Keratinocyte (primary cell): ENCODE measurements at regions not wholly inside any gene's neighbourhood (a gene's known extent, or its start where the extent isn't known, plus 50 kb on each side); places are given as distances from the start of the nearest gene placed in this dataset.

Source experiments
- DNase-seq: peaks from one replicate; pipeline ENCODE4 v3.0.0-alpha.2; 2011; ENCODE audit warnings: low read depth, missing footprints, low spot score
- FAIRE-seq: peaks from 2 replicates; lab custom pipeline; 2011; peaks lifted over from hg19 to GRCh38; lab: Jason Lieb, UNC
- H2AFZ ChIP-seq: 2 replicates; pipeline ENCODE4 v1.6.0; 2012; ENCODE audit warnings: low read length, control low read depth, inconsistent platforms; ENCODE audit not compliant: control insufficient read depth
- H3K27ac ChIP-seq: 2 replicates; pipeline ENCODE4 v1.5.1; 2011; ENCODE audit warnings: low read length; ENCODE audit not compliant: control insufficient read depth, insufficient read depth
- H3K27me3 ChIP-seq: 3 replicates; pipeline ENCODE4 v1.6.0; 2011; ENCODE audit warnings: low read length; ENCODE audit not compliant: control insufficient read depth, insufficient read depth; ENCODE audit errors: extremely low read depth
- H3K36me3 ChIP-seq, 2 experiments: 2 replicates in 1 of 2; 3 replicates in 1 of 2; pipeline ENCODE4 v1.5.1; 2011; ENCODE audit warnings: low read length in 2 of 2, mild to moderate bottlenecking in 1 of 2; ENCODE audit not compliant: control insufficient read depth in 2 of 2, insufficient read depth in 2 of 2; ENCODE audit errors: extremely low read depth in 1 of 2
- H3K4me1 ChIP-seq: 3 replicates; pipeline ENCODE4 v1.5.1; 2011; ENCODE audit warnings: low read length; ENCODE audit not compliant: control insufficient read depth, insufficient read depth; ENCODE audit errors: extremely low read depth
- H3K4me2 ChIP-seq: 3 replicates; pipeline ENCODE4 v1.6.0; 2011; ENCODE audit warnings: low read depth, low read length; ENCODE audit not compliant: control insufficient read depth, insufficient read depth; ENCODE audit errors: extremely low read depth
- H3K4me3 ChIP-seq, 3 experiments: fragments of 200-600 bp in 1 of 3; sonication (generic) in 1 of 3; 2 replicates in 2 of 3; 3 replicates in 1 of 3; pipeline ENCODE4 v1.5.1; 2011 to 2016; ENCODE audit warnings: low read length in 3 of 3, mild to moderate bottlenecking in 3 of 3, control low read depth in 2 of 3, inconsistent platforms in 1 of 3, low read depth in 1 of 3, mixed read lengths in 1 of 3, mixed run types in 1 of 3, moderate library complexity in 1 of 3; ENCODE audit not compliant: control insufficient read depth in 2 of 3, insufficient read depth in 2 of 3; ENCODE audit errors: extremely low read depth in 1 of 3
- H3K79me2 ChIP-seq: 2 replicates; pipeline ENCODE4 v1.6.0; 2012; ENCODE audit warnings: low read length; ENCODE audit not compliant: control insufficient read depth, insufficient read depth
- H3K9ac ChIP-seq: 3 replicates; pipeline ENCODE4 v1.6.0; 2011; ENCODE audit warnings: low read length; ENCODE audit not compliant: control insufficient read depth, insufficient read depth; ENCODE audit errors: extremely low read depth
- H3K9me1 ChIP-seq: 3 replicates; pipeline ENCODE4 v1.6.0; 2011; ENCODE audit warnings: low read length; ENCODE audit not compliant: control insufficient read depth, insufficient read depth; ENCODE audit errors: extremely low read depth
- H3K9me3 ChIP-seq: 2 replicates; pipeline ENCODE4 v1.5.1; 2012; ENCODE audit warnings: low read depth, low read length; ENCODE audit not compliant: control insufficient read depth
- H4K20me1 ChIP-seq: 3 replicates; pipeline ENCODE4 v1.6.0; 2011; ENCODE audit warnings: low read length; ENCODE audit not compliant: control insufficient read depth, insufficient read depth; ENCODE audit errors: extremely low read depth
- EZH2 ChIP-seq: IDR thresholded peaks from one replicate; pipeline ENCODE4 v1.6.1; 2012; ENCODE audit warnings: inconsistent platforms, mild to moderate bottlenecking, low read length, moderate library complexity
- dilution Hi-C: fragments of 300-500 bp; cut with MboI; formaldehyde crosslinking; loops from one replicate; pipeline ENCODE4 v1.7.0; 2020; ENCODE audit warnings: low sequenced_read_pairs; ENCODE audit not compliant: extremely low pct_ligation_motif_present
- TF ChIP-seq, protein P1 (sequence below), 3 experiments: IDR thresholded peaks in 1 of 3; conservative IDR thresholded peaks in 1 of 3; optimal IDR thresholded peaks in 1 of 3; 2 replicates in 2 of 3; 3 replicates in 1 of 3; pipeline versions ENCODE3 to v1.5.1; 2011; ENCODE audit warnings: low read length in 3 of 3, mild to moderate bottlenecking in 3 of 3, moderate library complexity in 2 of 3, control low read depth in 1 of 3, inconsistent platforms in 1 of 3; ENCODE audit not compliant: insufficient read depth in 2 of 3; ENCODE audit errors: extremely low read depth in 1 of 3

DNA sequence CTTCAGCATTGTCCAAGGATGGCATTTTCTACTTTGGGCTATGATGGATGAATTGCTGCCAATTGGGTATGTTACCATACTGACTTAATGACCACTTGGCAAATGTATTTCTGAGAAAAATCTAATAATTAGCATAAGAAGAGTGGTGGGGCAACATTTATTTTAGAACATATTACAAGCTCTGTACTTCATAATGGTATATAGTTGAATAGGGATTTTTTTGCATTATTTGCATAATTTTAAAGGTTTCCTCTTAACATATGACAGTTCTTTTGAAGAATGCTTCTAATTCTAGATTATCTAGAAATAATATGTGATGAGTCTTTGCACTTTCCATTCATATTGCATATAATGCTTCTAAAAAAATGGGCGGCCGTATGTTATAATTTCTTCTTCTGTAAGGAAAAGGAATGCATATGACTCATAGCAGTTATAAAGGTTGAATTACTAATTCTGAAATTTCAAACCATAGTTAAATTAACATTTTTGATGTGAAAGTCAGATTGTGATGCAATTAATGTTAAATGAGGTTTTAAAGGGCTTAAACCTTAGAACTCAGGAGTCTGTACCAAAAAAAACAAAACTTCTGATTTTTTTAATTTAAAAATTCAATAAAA lies 1652.3 kb upstream of the SLC39A10 start:
- no peaks in the 10 kb centered on the region for H3K9me1 ChIP-seq
- H3K27me3 ChIP-seq, result no peaks in the 10 kb centered on the region
- FAIRE-seq, result no peak
- TF ChIP-seq, protein P1, sequence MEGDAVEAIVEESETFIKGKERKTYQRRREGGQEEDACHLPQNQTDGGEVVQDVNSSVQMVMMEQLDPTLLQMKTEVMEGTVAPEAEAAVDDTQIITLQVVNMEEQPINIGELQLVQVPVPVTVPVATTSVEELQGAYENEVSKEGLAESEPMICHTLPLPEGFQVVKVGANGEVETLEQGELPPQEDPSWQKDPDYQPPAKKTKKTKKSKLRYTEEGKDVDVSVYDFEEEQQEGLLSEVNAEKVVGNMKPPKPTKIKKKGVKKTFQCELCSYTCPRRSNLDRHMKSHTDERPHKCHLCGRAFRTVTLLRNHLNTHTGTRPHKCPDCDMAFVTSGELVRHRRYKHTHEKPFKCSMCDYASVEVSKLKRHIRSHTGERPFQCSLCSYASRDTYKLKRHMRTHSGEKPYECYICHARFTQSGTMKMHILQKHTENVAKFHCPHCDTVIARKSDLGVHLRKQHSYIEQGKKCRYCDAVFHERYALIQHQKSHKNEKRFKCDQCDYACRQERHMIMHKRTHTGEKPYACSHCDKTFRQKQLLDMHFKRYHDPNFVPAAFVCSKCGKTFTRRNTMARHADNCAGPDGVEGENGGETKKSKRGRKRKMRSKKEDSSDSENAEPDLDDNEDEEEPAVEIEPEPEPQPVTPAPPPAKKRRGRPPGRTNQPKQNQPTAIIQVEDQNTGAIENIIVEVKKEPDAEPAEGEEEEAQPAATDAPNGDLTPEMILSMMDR (optimal IDR thresholded peaks at IDR 0.05 in 1 of 3, IDR thresholded peaks at IDR 0.05 in 1 of 3, conservative IDR thresholded peaks at IDR 0.05 in 1 of 3; ENCODE audit: extremely low read depth in 1 of 3, insufficient read depth in 2 of 3, low read length in 3 of 3), result no peak
- no peaks in the 10 kb centered on the region for H3K9me3 ChIP-seq
- H3K27ac ChIP-seq, result no peak overlapping the region
- H3K9ac ChIP-seq, result no peak overlapping the region
- DNase-seq, result no peak
- no peak overlapping the region for H2AFZ ChIP-seq
- no peaks in the 10 kb centered on the region for H3K36me3 ChIP-seq
- H3K79me2 ChIP-seq, result no peaks in the 10 kb centered on the region
- no peaks in the 10 kb centered on the region for H4K20me1 ChIP-seq
- no peak overlapping the region for H3K4me2 ChIP-seq
- dilution Hi-C loops, result no loop called here
- no peak overlapping the region for H3K4me3 ChIP-seq
- H3K4me1 ChIP-seq, result no peaks in the 10 kb centered on the region

- Histone ChIP-seq H3K9ac (no peak overlapping the region), H3K4me3 (no peak overlapping the region), H3K36me3 (no peaks in the 10 kb centered on the region), H3K4me2 (no peak overlapping the region), H3K27me3 (no peaks in the 10 kb centered on the region), H2AFZ (no peak overlapping the region), H4K20me1 (no peaks in the 10 kb centered on the region), H3K4me1 (no peaks in the 10 kb centered on the region), H3K9me3 (no peaks in the 10 kb centered on the region), H3K79me2 (no peaks in the 10 kb centered on the region), H3K9me1 (no peaks in the 10 kb centered on the region), H3K27ac (no peak overlapping the region)
- TF ChIP-seq EZH2, result no peak
- TF ChIP-seq, protein P1 (optimal IDR thresholded peaks at IDR 0.05 in 1 of 3, IDR thresholded peaks at IDR 0.05 in 1 of 3, conservative IDR thresholded peaks at IDR 0.05 in 1 of 3; ENCODE audit: extremely low read depth in 1 of 3, insufficient read depth in 2 of 3, low read length in 3 of 3), result no peak
- FAIRE-seq, result no peak
- DNase-seq, result no peak
- dilution Hi-C loops, result no loop called here
Measured at GRCh38 chr2:194003911-194004310, 1653.1 kb upstream of the SLC39A10 start.
